ENCODE measurements at regions not wholly inside any gene's neighbourhood (a gene's known extent, or its start where the extent isn't known, plus 50 kb on each side); places are given as distances from the start of the nearest gene placed in this dataset.
"Not testable (repeated sequence)": the region's sequence is repeated elsewhere in the genome, so short reads cannot be mapped to it uniquely, and the experiment has no call there.

DNA sequence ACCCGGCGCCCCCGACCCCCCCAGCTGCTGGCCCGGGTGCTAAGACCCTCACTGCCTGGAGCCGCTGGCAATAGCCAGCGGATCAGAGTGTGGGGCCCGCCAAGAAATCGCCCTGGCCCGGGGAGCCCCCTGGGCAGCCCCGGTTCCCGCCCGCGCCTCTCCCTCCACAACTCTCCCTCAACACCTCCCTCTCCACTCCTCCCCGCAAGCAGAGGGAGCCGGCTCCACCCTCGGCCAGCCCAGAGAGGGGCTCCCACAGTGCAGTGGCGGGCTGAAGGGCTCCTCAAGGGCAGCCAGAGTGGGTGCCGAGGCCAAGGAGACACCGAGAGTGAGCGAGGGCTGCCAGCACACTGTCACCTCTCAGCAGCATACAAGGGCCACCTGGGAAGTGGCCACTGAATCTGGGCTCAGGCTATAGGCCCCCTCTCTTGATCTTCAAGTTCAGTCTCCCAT, 385.5 kb downstream of the SEC14L1 start:
- no peak for DNase-seq (ENCODE audit: low spot score)

DNA sequence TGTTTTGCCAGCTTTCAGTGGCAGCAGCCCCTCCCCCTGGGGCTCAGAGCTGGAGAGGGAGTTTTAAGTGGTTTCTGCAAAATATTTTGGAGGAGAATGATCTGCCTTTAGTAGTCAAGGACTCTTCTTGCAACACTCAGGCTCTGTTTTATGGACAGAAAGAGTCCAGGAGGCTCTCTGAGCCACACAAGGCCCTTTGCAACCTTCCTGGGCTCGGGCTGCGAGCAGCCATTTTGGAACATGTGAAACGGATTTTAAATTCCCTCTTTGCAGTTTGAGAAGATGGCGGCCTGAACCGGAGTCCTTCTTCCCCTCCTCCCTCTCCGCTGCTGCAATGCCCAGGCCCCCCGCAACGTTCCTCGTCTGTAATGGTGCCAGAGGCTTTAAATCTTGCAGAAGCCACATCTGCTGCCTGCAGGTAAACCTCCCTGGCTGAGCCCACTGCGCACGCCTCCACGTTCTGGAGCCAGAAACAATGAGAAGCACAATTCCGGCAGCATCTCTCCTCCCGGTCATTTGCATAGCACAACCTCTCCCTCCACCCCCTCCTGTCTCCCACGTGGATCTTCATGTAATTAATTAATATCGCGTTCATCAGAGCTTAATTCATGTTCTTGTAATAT, 386.1 kb downstream of the SEC14L1 start:
- DNase-seq (ENCODE audit: low spot score), result no peak

DNA sequence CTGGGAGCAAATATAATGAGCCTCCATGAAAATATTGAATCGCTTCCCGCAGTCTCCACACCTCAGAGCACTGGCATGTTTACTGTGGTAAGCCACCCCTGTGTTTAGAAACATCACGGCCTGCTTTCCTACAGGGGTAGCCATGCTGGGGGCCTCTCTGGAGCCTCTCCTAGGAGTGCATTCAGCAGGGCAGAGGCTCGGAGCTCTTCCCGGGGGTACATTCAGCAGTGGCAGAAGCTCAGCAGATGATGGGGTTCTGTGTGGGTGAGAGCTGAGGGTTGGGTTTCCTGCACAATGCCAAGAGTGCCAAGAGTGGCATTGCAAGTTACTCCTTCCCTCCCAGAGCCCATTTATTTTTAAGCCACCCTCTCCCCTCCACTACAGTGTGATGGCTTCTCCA, 386.6 kb downstream of the SEC14L1 start:
- no peak for DNase-seq (ENCODE audit: low spot score)

DNA sequence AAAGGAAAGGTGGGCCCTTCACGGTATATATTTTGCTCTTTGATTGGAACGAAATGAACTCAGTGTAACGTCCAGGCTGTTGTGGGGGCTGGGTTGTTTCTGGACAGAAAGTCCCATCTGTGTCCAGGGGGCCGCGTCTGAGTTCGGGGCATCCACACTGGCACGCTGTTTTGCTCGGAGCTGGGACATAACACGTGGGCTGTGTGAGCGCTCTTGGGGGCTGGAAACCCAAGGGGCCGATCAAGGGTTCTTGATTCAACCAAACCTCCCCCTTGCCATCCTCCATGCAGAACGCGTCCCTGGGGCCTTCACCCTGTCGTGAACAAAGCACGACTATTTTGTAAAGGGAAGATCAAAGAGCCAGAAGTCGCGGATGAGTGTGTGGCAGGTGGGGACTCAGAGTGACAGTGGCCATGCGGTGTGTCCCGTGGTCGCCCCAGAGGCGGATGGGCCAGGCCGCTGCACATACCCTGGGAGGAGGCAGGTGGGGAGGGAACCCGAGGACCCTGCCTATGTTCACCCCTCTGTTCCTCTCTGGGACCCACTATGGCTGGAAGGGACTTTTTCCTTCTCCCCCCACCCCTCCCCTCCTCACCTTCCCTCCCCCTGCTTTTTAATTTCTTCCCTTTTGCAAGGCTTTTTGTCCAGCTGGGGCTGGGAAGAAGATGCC, 387.2 kb downstream of the SEC14L1 start:
- DNase-seq (ENCODE audit: low spot score), result no peak

GRCh38 chr17:77528516-77529327, 388.0 kb downstream of the SEC14L1 start:
- DNase-seq (ENCODE audit: low spot score), result no peak

DNA sequence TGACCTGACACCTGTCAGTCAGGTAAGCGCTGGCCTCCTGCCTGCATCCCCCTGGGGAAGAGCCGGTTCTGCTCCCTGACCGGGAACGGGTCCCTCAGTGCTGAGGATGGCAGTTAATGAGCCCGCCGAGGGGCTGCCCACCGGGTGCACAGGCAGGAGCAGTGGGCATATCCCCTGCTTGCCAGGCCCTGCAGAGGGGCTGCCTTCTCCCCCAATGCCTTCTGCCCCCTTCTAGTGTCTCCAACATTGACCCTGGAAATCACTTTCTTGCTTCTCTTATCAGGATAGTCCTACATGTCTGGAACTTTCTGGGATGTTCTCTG, 388.5 kb downstream of the SEC14L1 start:
- DNase-seq (ENCODE audit: low spot score), result no peak

DNA sequence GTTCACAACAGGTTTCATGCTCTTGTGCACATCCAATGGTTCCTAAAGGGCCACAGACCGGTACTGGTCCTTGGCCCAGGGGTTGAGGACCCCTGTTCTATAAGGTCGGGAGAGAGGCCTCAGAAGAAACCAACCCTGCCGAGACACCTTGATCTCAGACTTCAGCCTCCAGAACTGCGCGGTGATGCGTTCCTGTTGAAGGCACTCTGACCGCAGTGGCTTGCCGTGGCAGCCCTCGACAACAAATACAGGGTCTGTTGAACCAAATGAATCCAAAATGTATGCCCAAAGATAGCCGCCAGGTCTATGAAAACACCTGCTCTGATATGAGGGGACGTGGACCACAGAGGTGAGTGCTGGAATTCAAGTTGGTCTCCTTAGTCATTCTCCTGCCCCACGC, 389.8 kb downstream of the SEC14L1 start:
- DNase-seq (ENCODE audit: low spot score), result no peak

DNA sequence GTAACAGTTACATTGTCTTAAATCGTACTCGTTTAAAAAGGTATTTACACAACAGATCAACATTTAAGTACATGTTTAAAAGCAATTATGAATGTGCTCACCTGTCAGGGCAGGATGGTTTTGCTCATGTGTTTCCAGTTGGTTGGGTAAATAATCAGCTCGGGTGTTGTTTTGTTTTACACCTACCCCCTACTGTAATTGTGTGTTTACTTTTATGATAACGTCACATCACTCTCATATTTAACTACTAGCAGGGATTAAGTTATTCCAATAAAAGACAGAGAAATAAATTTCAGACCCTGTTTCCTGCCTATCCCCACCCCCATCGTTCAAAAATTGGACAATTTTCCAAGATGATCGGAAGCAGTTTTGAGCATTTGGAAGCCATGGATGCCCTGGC, 390.2 kb downstream of the SEC14L1 start:
- DNase-seq (ENCODE audit: low spot score), result no peak

DNA sequence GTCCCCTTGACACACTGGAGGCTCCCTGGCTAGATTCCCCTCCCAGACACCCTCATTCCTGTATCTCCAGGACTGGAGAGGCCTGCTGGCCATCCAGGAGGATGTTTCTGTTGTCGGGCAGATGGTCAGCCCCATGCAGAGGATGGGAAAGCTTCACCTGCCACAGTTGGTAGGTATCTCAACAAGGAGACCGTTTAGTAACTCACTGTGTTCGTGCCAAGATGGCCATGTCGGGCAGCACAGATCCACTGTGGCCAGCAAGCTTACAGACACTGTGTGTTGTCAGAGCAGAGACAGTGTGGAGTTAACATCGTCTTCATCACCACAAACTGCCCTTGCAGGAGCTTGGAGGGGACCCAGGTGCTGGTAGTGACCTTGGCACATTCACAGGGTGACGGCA, 390.9 kb downstream of the SEC14L1 start:
- no peak for DNase-seq (ENCODE audit: low spot score)

GRCh38 chr17:77533697-77534096, 392.9 kb downstream of the SEC14L1 start:
- DNase-seq (ENCODE audit: low spot score), result not testable (repeated sequence)

DNA sequence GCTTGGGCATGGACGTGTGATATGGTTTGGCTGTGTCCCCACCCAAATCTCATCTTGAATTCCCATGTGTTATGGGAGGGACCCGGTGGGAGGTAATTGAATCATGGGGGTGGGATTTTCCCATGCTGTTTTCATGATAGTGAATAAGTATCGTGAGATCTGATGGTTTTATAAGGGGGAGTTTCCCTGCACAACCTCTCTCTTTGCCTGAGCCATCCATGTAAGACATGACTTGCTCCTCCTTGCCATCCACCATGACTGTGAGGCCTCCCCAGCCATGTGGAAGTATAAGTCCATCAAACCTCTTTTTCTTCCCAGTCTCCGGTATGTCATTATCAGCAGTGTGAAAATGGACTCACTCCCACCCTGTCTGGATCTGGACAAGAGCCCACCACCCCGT, 393.4 kb downstream of the SEC14L1 start:
- no peak for DNase-seq (ENCODE audit: low spot score)

GRCh38 chr17:77535435-77535834, 394.7 kb downstream of the SEC14L1 start:
- no peak for DNase-seq (ENCODE audit: low spot score)

GRCh38 chr17:77535892-77536291, 395.1 kb downstream of the SEC14L1 start:
- no peak for DNase-seq (ENCODE audit: low spot score)

DNA sequence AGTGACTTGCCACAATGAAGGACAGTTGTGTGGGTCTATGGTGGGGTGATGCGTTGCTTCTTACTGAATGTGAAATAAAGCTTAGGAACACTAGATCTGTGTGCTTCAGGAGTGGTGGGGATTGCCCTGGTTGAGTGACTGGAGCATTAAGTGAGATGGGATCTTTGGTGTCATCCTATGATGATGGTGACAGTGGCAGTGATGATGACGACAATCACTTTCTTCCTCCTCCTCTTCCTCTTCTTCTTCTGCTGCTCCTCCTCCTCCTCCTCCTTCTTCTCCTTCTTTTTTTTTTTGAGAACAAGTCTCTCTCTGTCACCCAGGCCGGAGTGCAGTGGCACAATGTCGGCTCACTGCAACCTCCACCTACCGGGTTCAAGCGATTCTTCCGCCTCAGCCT, 396.8 kb downstream of the SEC14L1 start:
- DNase-seq (ENCODE audit: low spot score), result no peak

GRCh38 chr17:77540531-77540930, 399.8 kb downstream of the SEC14L1 start:
- DNase-seq (ENCODE audit: low spot score), result no peak

- no peak for DNase-seq (ENCODE audit: low spot score)
Measured at GRCh38 chr17:77540975-77541374, 400.2 kb downstream of the SEC14L1 start.

GRCh38 chr17:77542011-77542410, 401.2 kb downstream of the SEC14L1 start:
- no peak for DNase-seq (ENCODE audit: low spot score)

GRCh38 chr17:77542551-77543490, 402.1 kb downstream of the SEC14L1 start:
- DNase-seq (ENCODE audit: low spot score), result peak; percentile 85

DNA sequence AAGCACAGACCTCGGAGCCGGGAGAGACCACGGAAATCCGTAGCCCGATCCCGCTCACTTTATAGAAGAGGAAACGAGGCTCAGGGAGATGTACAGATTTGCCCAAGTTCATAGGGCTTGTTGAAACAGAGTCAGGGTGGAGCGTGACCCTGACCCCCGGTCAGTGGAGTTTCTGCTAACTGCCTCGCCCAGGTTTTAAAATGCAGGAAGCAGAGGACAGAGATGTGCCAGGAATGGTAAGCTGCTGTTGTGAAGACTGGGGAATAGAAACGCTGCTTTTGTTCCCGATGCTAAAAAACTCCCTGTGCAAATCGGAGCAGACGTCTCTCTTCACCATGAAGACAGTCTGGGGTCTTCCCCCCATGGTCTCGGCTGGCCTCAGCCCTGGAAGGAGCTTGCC, 403.0 kb downstream of the SEC14L1 start:
- no peak for DNase-seq (ENCODE audit: low spot score)

DNA sequence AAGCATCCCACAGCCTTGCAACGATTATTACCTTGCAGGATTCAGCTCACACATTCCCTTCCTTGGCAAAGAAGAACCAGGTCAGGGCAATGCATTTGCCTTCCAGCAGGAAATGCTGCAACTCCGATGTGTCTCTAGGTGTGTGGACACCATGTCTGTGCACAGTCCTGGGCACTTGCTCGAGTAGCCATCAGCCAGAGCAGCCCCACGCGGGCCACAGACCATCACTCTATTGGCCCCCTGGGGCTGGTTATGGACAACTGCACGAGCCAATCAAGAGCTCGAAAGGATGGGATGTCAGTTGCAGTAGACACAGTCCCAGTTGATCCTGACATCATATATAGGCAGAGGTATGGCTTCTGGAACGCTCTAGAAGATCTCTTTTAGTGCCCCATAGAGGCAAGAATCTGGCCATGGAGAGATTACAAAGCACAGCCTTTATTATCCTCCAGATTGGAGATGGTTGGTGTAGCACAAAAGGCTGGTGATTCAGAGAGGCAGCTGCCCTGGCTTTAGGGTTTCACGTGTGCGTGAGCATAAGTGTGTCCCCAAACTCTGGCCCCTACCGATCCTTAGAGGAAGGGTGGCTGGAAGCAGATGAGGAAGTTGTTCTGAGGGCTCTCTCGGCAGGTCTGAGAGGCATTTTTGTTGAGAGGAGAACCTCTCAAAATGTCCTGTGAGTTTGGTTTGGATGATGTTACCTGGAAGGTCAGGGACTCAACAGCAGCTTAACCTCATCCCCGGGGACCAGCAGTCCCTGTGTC, 403.8 kb downstream of the SEC14L1 start:
- DNase-seq (ENCODE audit: low spot score), result no peak

- no peak for DNase-seq (ENCODE audit: low spot score)
Measured at GRCh38 chr17:77546772-77547241, 406.0 kb downstream of the SEC14L1 start.

All from HuH-7 (cell line).